SK-N-DZ (cell line): ENCODE measurements at regions not wholly inside any gene's neighbourhood (a gene's known extent, or its start where the extent isn't known, plus 50 kb on each side); places are given as distances from the start of the nearest gene placed in this dataset.
"Not testable (repeated sequence)": the region's sequence is repeated elsewhere in the genome, so short reads cannot be mapped to it uniquely, and the experiment has no call there.

Source experiments
- DNase-seq: peaks from one replicate; pipeline ENCODE4 v3.0.0-alpha.2; 2015; ENCODE audit warnings: low spot score

GRCh38 chr12:33678221-33678964, 238.8 kb upstream of the SYT10 start:
- DNase-seq: no peak

GRCh38 chr12:33690562-33690961, 250.9 kb upstream of the SYT10 start:
- DNase-seq: no peak

GRCh38 chr12:33703221-33703620, 263.6 kb upstream of the SYT10 start:
- DNase-seq: no peak

GRCh38 chr12:33706927-33707326, 267.3 kb upstream of the SYT10 start:
- no peak for DNase-seq

- no peak for DNase-seq
Observed at GRCh38 chr12:33708935-33709334, 269.3 kb upstream of the SYT10 start.

GRCh38 chr12:33710548-33710947, 270.9 kb upstream of the SYT10 start:
- DNase-seq: no peak

- no peak for DNase-seq
Observed at GRCh38 chr12:33718631-33719030, 279.0 kb upstream of the SYT10 start.

- no peak for DNase-seq
Observed at GRCh38 chr12:33721561-33721960, 281.9 kb upstream of the SYT10 start.

GRCh38 chr12:33724867-33725266, 285.2 kb upstream of the SYT10 start:
- DNase-seq: no peak

GRCh38 chr12:33734871-33735270, 287.4 kb upstream of the ALG10 start:
- no peak for DNase-seq

GRCh38 chr12:33752854-33753253, 269.4 kb upstream of the ALG10 start:
- no peak for DNase-seq

- DNase-seq: no peak
Observed at GRCh38 chr12:33757701-33758100, 264.6 kb upstream of the ALG10 start.

GRCh38 chr12:33759279-33759678, 263.0 kb upstream of the ALG10 start:
- no peak for DNase-seq

- DNase-seq: no peak
Observed at GRCh38 chr12:33763331-33763730, 259.0 kb upstream of the ALG10 start.

GRCh38 chr12:33770652-33771051, 251.6 kb upstream of the ALG10 start:
- no peak for DNase-seq

GRCh38 chr12:33771889-33772288, 250.4 kb upstream of the ALG10 start:
- no peak for DNase-seq

GRCh38 chr12:33773091-33773490, 249.2 kb upstream of the ALG10 start:
- DNase-seq: not testable (repeated sequence)

- DNase-seq: no peak
Observed at GRCh38 chr12:33786532-33786931, 235.8 kb upstream of the ALG10 start.

- DNase-seq: no peak
Observed at GRCh38 chr12:33794954-33795353, 227.3 kb upstream of the ALG10 start.

GRCh38 chr12:33795536-33795935, 226.8 kb upstream of the ALG10 start:
- DNase-seq: no peak

GRCh38 chr12:33813536-33813935, 208.8 kb upstream of the ALG10 start:
- no peak for DNase-seq

- DNase-seq: no peak
Observed at GRCh38 chr12:33817713-33818112, 204.6 kb upstream of the ALG10 start.

- no peak for DNase-seq
Observed at GRCh38 chr12:33818313-33818712, 204.0 kb upstream of the ALG10 start.

GRCh38 chr12:33825442-33825841, 196.9 kb upstream of the ALG10 start:
- no peak for DNase-seq
